Urinary bladder (tissue), 3 donors: ENCODE measurements at regions not wholly inside any gene's neighbourhood (a gene's known extent, or its start where the extent isn't known, plus 50 kb on each side); places are given as distances from the start of the nearest gene placed in this dataset.

ENCODE experiments used
- DNase-seq: peaks from one replicate; pipeline ENCODE4 v3.0.0-alpha.2; 2015; ENCODE audit errors: extremely low spot score
- H3K27ac ChIP-seq: one replicate; pipeline ENCODE4 v1.5.1; 2013; ENCODE audit warnings: low read depth, mild to moderate bottlenecking, moderate library complexity
- H3K36me3 ChIP-seq: one replicate; pipeline ENCODE4 v1.6.1; 2013; ENCODE audit warnings: mild to moderate bottlenecking, moderate library complexity; ENCODE audit not compliant: insufficient read depth
- H3K4me1 ChIP-seq: one replicate; pipeline ENCODE4 v1.6.1; 2013; ENCODE audit warnings: mild to moderate bottlenecking, moderate library complexity; ENCODE audit not compliant: insufficient read depth
- H3K4me3 ChIP-seq: one replicate; pipeline ENCODE4 v1.5.1; 2013; ENCODE audit warnings: low read depth, low read length
- WGBS: extraction: QIAGEN DNeasy Blood & Tissue Kit; methylation state at CpG from one replicate; pipeline ENCODE4 v1.1.7; 2013; 5-methylcytosine and 5-hydroxymethylcytosine counted together
- donor health status: healthy with polysubstance abuse.
- donor health status: healthy.

- H3K4me3 ChIP-seq: no peak overlapping the region
- no peaks in the 10 kb centered on the region for H3K4me1 ChIP-seq
- H3K36me3 ChIP-seq: no peaks in the 10 kb centered on the region
- WGBS: 72% methylated on average over 5 of the region's 5 CpGs
- H3K27ac ChIP-seq: no peak overlapping the region
- no peak for DNase-seq
Measured at GRCh38 chr4:35963974-35964515, 280.3 kb downstream of the ARAP2 start.

DNA sequence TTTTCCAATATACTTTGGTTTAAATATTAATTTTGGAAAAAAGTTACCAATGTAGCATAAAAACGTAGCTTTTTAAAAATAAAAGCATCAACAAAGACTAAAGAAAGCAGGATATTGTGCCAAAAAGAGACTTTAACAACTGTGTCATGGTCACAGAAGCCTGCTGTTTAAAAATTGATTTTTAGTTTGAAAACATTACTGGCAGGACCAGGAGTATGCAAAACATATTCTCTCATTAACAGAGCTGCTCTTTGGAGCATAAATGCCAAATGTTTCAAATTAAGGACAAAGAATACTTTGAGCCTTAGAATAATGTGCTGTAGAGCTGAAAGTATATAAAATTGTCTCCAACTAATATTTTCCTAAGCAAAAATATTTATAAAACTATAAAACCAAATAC is 279.0 kb downstream of the ARAP2 start:
- Histone ChIP-seq H3K4me1 (no peaks in the 10 kb centered on the region), H3K4me3 (no peak overlapping the region), H3K27ac (no peak overlapping the region), H3K36me3 (no peaks in the 10 kb centered on the region)
- 54% methylated on average over 1 of the region's 1 CpG for WGBS
- DNase-seq: no peak

- Histone ChIP-seq H3K4me3 (no peak overlapping the region), H3K36me3 (no peaks in the 10 kb centered on the region), H3K27ac (no peak overlapping the region), H3K4me1 (no peaks in the 10 kb centered on the region)
- DNase-seq: no peak
Measured at GRCh38 chr4:35966566-35966965, 277.7 kb downstream of the ARAP2 start.

DNA sequence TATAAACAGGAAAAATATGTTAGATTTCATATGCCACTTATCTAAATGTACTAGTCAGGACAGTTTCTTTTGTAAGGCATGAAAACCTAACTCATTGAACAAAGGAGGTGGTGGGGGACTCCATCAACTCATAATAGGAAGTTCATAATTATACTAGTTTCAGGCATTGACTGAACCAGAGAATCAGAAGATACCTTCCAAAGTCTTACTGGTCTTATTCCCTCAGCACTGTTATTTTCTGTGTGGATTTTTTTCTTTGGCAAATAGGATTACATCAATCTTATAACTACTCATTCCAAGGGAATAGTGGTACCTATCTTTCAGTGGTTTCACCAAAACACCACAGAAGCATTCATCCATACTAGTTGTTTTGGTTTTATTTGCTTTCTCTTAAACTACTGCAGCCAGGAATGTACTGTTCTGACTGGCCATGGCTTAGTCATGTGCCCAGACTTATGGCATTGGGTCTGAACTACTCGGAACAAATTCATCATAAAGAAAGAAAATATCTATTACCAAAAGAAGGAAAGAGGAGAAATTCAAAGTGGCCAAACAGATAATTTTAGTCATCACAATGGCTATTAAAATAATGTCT is 273.9 kb downstream of the ARAP2 start:
- 88% methylated on average over 1 of the region's 1 CpG for WGBS
- Histone ChIP-seq H3K4me1 (no peaks in the 10 kb centered on the region), H3K27ac (no peak overlapping the region), H3K4me3 (no peak overlapping the region), H3K36me3 (no peaks in the 10 kb centered on the region)
- DNase-seq: no peak

DNA sequence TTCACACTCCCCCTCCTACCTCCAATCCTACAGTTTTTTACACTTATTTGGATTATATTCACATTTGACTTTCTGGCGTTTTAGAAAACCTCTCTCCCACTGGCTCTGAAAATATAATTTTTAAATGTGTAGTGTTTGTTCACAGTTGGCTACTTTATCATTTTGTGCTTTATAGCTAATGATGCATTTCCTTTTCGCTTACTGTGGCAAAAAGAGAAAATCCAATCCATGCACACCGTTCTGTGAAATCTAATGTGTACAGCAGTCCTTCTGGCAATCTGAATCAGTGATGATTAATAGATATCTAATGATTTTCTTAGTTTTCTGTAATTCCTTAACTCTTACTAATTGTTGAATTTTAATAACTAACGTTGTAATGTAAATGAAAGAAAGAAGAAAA is 271.5 kb downstream of the ARAP2 start:
- Histone ChIP-seq H3K36me3 (no peaks in the 10 kb centered on the region), H3K4me1 (no peaks in the 10 kb centered on the region), H3K27ac (no peak overlapping the region), H3K4me3 (no peak overlapping the region)
- WGBS: 42% methylated on average over 4 of the region's 4 CpGs
- DNase-seq: no peak

GRCh38 chr4:35975617-35976355 is 268.5 kb downstream of the ARAP2 start:
- Histone ChIP-seq H3K4me3 (no peak overlapping the region), H3K27ac (no peak overlapping the region), H3K36me3 (no peaks in the 10 kb centered on the region), H3K4me1 (no peaks in the 10 kb centered on the region)
- WGBS: 85% methylated on average over 4 of the region's 4 CpGs
- no peak for DNase-seq

- no peaks in the 10 kb centered on the region for H3K36me3 ChIP-seq
- H3K4me1 ChIP-seq: no peaks in the 10 kb centered on the region
- H3K4me3 ChIP-seq: no peak overlapping the region
- H3K27ac ChIP-seq: no peak overlapping the region
- no peak for DNase-seq
Measured at GRCh38 chr4:35978551-35978950, 265.8 kb downstream of the ARAP2 start.

- no peaks in the 10 kb centered on the region for H3K36me3 ChIP-seq
- H3K27ac ChIP-seq: no peak overlapping the region
- H3K4me3 ChIP-seq: no peak overlapping the region
- WGBS: 80% methylated on average over 1 of the region's 1 CpG
- H3K4me1 ChIP-seq: no peaks in the 10 kb centered on the region
- DNase-seq: no peak
Measured at GRCh38 chr4:35982318-35982717, 262.0 kb downstream of the ARAP2 start.

DNA sequence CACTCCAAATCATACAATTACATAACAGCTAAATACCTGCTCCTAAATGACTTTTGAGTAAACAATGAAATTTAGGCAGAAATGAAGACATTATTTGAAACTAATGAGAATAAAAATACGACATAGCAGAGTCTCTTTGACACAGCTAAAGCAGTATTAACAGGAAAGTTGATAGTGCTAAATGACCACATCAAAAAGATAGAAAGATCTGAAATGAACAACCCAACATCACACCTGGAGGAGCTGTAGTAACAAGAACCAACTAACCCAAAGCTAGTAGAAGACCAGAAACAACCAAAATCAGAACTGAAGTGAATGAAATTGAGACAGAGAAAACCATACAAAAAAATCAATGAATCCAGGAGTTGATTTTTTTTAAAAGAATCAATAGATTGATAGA is 257.8 kb downstream of the ARAP2 start:
- no peak for DNase-seq
- Histone ChIP-seq H3K4me3 (no peak overlapping the region), H3K36me3 (no peaks in the 10 kb centered on the region), H3K27ac (no peak overlapping the region), H3K4me1 (no peaks in the 10 kb centered on the region)
- WGBS: 75% methylated on average over 1 of the region's 1 CpG

GRCh38 chr4:35993606-35994005 is 250.7 kb downstream of the ARAP2 start:
- Histone ChIP-seq H3K4me3 (no peak overlapping the region), H3K27ac (no peak overlapping the region), H3K36me3 (no peaks in the 10 kb centered on the region), H3K4me1 (no peaks in the 10 kb centered on the region)
- DNase-seq: no peak
- 57% methylated on average over 2 of the region's 2 CpGs for WGBS

GRCh38 chr4:36000941-36001557 is 243.3 kb downstream of the ARAP2 start:
- 40% methylated on average over 3 of the region's 3 CpGs for WGBS
- H3K27ac ChIP-seq: no peak overlapping the region
- H3K4me3 ChIP-seq: no peak overlapping the region
- DNase-seq: no peak
- no peaks in the 10 kb centered on the region for H3K4me1 ChIP-seq
- no peaks in the 10 kb centered on the region for H3K36me3 ChIP-seq

GRCh38 chr4:36003051-36003450 is 241.3 kb downstream of the ARAP2 start:
- Histone ChIP-seq H3K27ac (no peak overlapping the region), H3K36me3 (no peaks in the 10 kb centered on the region), H3K4me1 (no peaks in the 10 kb centered on the region), H3K4me3 (no peak overlapping the region)
- WGBS: 92% methylated on average over 12 of the region's 12 CpGs
- no peak for DNase-seq

GRCh38 chr4:36004204-36004851 is 240.0 kb downstream of the ARAP2 start:
- Histone ChIP-seq H3K4me1 (no peaks in the 10 kb centered on the region), H3K4me3 (no peak overlapping the region), H3K27ac (no peak overlapping the region), H3K36me3 (no peaks in the 10 kb centered on the region)
- 77% methylated on average over 2 of the region's 2 CpGs for WGBS
- no peak for DNase-seq

- H3K4me1 ChIP-seq: no peaks in the 10 kb centered on the region
- no peak overlapping the region for H3K4me3 ChIP-seq
- WGBS: 70% methylated on average over 5 of the region's 5 CpGs
- no peak overlapping the region for H3K27ac ChIP-seq
- no peaks in the 10 kb centered on the region for H3K36me3 ChIP-seq
- no peak for DNase-seq
Measured at GRCh38 chr4:36006226-36006625, 238.1 kb downstream of the ARAP2 start.
